ENCODE measurements at regions not wholly inside any gene's neighbourhood (a gene's known extent, or its start where the extent isn't known, plus 50 kb on each side); places are given as distances from the start of the nearest gene placed in this dataset.

- no peak overlapping the region for H4K5ac ChIP-seq (ENCODE audit: low read depth, low read length)
- H3K9me3 ChIP-seq (ENCODE audit: control insufficient read depth, insufficient read depth, low read length) = no peaks in the 10 kb centered on the region
- no peak overlapping the region for H2BK15ac ChIP-seq (ENCODE audit: low read depth, low read length)
- no peaks in the 10 kb centered on the region for H4K20me1 ChIP-seq (ENCODE audit: insufficient read depth, low read length)
- no TSS peak for BruUV-seq (replicated peaks)
- H2AFZ ChIP-seq (replicated peaks; ENCODE audit: low read length, poor library complexity) = no peak overlapping the region
- H3K79me1 ChIP-seq (ENCODE audit: low read depth in 1 of 2, low read length in 2 of 2) = no peaks in the 10 kb centered on the region
- TF ChIP-seq BHLHE40 (IDR thresholded peaks at IDR 0.05; ENCODE audit: low read depth, low read length) = no peak
- TF ChIP-seq, protein P1, sequence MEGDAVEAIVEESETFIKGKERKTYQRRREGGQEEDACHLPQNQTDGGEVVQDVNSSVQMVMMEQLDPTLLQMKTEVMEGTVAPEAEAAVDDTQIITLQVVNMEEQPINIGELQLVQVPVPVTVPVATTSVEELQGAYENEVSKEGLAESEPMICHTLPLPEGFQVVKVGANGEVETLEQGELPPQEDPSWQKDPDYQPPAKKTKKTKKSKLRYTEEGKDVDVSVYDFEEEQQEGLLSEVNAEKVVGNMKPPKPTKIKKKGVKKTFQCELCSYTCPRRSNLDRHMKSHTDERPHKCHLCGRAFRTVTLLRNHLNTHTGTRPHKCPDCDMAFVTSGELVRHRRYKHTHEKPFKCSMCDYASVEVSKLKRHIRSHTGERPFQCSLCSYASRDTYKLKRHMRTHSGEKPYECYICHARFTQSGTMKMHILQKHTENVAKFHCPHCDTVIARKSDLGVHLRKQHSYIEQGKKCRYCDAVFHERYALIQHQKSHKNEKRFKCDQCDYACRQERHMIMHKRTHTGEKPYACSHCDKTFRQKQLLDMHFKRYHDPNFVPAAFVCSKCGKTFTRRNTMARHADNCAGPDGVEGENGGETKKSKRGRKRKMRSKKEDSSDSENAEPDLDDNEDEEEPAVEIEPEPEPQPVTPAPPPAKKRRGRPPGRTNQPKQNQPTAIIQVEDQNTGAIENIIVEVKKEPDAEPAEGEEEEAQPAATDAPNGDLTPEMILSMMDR (conservative IDR thresholded peaks at IDR 0.05; ENCODE audit: low read depth, low read length) = no peak
- TF ChIP-seq, protein P2, sequence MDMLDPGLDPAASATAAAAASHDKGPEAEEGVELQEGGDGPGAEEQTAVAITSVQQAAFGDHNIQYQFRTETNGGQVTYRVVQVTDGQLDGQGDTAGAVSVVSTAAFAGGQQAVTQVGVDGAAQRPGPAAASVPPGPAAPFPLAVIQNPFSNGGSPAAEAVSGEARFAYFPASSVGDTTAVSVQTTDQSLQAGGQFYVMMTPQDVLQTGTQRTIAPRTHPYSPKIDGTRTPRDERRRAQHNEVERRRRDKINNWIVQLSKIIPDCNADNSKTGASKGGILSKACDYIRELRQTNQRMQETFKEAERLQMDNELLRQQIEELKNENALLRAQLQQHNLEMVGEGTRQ (IDR thresholded peaks at IDR 0.05; ENCODE audit: low read depth, low read length) = no peak
- TF ChIP-seq RCOR1 (IDR thresholded peaks at IDR 0.05; ENCODE audit: insufficient replicate concordance, low read length) = no peak
- TF ChIP-seq CEBPB (IDR thresholded peaks at IDR 0.05; ENCODE audit: low read depth, low read length) = no peak
- no peak for TF ChIP-seq MAZ (IDR thresholded peaks at IDR 0.05; ENCODE audit: borderline replicate concordance, low read depth, low read length)
- TF ChIP-seq RAD21 (IDR thresholded peaks at IDR 0.05; ENCODE audit: low read length) = no peak
- TF ChIP-seq MAFK (IDR thresholded peaks at IDR 0.05; ENCODE audit: low read depth, low read length) = no peak
- no peak for TF ChIP-seq POLR2A (IDR thresholded peaks at IDR 0.05; ENCODE audit: low read depth, low read length)
- CTCF ChIA-PET = no interaction called here
- WGBS, 2 experiments (ENCODE audit: extremely low coverage in 2 of 2, insufficient read length in 1 of 2) = 20% methylated on average over 1 of the region's 1 CpG; no CpG with 5 or more reads in 1 of the 2 experiments
- H4K8ac ChIP-seq (ENCODE audit: low read depth in 2 of 2, low read length in 2 of 2) = no peak overlapping the region
- dilution Hi-C loops (cut with HindIII; ENCODE audit: low sequenced_read_pairs, unreplicated experiment) (no loop called here), in situ Hi-C loops (cut with MboI; ENCODE audit: low sequenced_read_pairs) (no loop called here), intact Hi-C loops (cut with micrococcal nuclease) (no loop called here)
- H3K9ac ChIP-seq (ENCODE audit: low read depth, low read length) = no peak overlapping the region
- POLR2A ChIA-PET (ENCODE audit: unreplicated experiment) = no interaction called here
- no peak overlapping the region for H3K56ac ChIP-seq (ENCODE audit: extremely low read depth, insufficient read depth, low read length)
- ATAC-seq (ENCODE audit: low read depth) (no peak), DNase-seq (no peak)
- no peak overlapping the region for H2AK9ac ChIP-seq (replicated peaks; ENCODE audit: low read depth, low read length, poor library complexity)
- H3K4ac ChIP-seq (ENCODE audit: low read depth, low read length) = no peak overlapping the region
- no peak overlapping the region for H2BK20ac ChIP-seq (ENCODE audit: low read depth, low read length)
- H2AK5ac ChIP-seq (ENCODE audit: low read depth, low read length) = no peak overlapping the region
- no peaks in the 10 kb centered on the region for H3K27me3 ChIP-seq (ENCODE audit: control insufficient read depth, insufficient read depth, low read length)
- H3K23ac ChIP-seq (ENCODE audit: low read depth, low read length) = no peak overlapping the region
- H3K27ac ChIP-seq (ENCODE audit: insufficient read depth, low read length) = no peak overlapping the region
- H3K9me1 ChIP-seq (ENCODE audit: insufficient read depth, low read length) = no peaks in the 10 kb centered on the region
- no peak overlapping the region for H3K18ac ChIP-seq (ENCODE audit: low read depth, low read length)
- no peak overlapping the region for H3K4me2 ChIP-seq (ENCODE audit: low read depth, low read length)
- no peaks in the 10 kb centered on the region for H3K4me1 ChIP-seq (ENCODE audit: control insufficient read depth, insufficient read depth, low read length)
- no peak overlapping the region for H3K14ac ChIP-seq (replicated peaks; ENCODE audit: low read depth, low read length)
- H3K4me3 ChIP-seq (ENCODE audit: insufficient read depth, low read depth, low read length) = no peak overlapping the region
- H3K36me3 ChIP-seq (ENCODE audit: control insufficient read depth, insufficient read depth, low read length) = no peaks in the 10 kb centered on the region
- no peak overlapping the region for H2BK5ac ChIP-seq (ENCODE audit: low read depth, low read length, poor library complexity, severe bottlenecking)
- H2BK120ac ChIP-seq (ENCODE audit: low read depth, low read length) = no peak overlapping the region
- no peak overlapping the region for H4K91ac ChIP-seq (ENCODE audit: insufficient read depth, low read depth, low read length)
Measured at GRCh38 chr5:93649234-93649900, 66.3 kb downstream of the NR2F1 start.
